ENCODE measurements at regions not wholly inside any gene's neighbourhood (a gene's known extent, or its start where the extent isn't known, plus 50 kb on each side); places are given as distances from the start of the nearest gene placed in this dataset.

GRCh38 chr22:19663286-19663815 is 51.0 kb upstream of the SEPTIN5 start:
- ATAC-seq (no peak), DNase-seq (ENCODE audit: low read depth, low spot score) (no peak)
- Histone ChIP-seq H3K27ac (ENCODE audit: low read depth, low read length) (no peak overlapping the region), H3K79me2 (ENCODE audit: insufficient read depth, low read length) (no peaks in the 10 kb centered on the region), H2AFZ (ENCODE audit: low read depth, low read length, poor library complexity, severe bottlenecking) (no peak overlapping the region), H4K20me1 (ENCODE audit: insufficient read depth) (no peaks in the 10 kb centered on the region), H3K9me3 (ENCODE audit: control insufficient read depth in 1 of 2, insufficient read depth in 1 of 2, low read depth in 1 of 2, low read length in 2 of 2) (no peaks in the 10 kb centered on the region), H3K4me2 (ENCODE audit: low read length) (no peak overlapping the region), H3K36me3 (ENCODE audit: control insufficient read depth in 1 of 2, insufficient read depth in 2 of 2, low read length in 2 of 2) (no peaks in the 10 kb centered on the region), H3K4me3 (replicated peaks in 1 of 2; ENCODE audit: low read depth in 1 of 2, low read length in 2 of 2) (no peak overlapping the region), H3K27me3 (ENCODE audit: insufficient read depth, low read length) (no peaks in the 10 kb centered on the region), H3K4me1 (ENCODE audit: control insufficient read depth in 1 of 2, insufficient read depth in 2 of 2, low read length in 2 of 2) (no peaks in the 10 kb centered on the region), H3K9ac (ENCODE audit: low read length) (no peak overlapping the region), H3K9me2 (ENCODE audit: insufficient read depth) (no peaks in the 10 kb centered on the region)
- no peak for TF ChIP-seq JUND (IDR thresholded peaks at IDR 0.05)
- no peak for TF ChIP-seq TCF7L2 (IDR thresholded peaks at IDR 0.05; ENCODE audit: borderline replicate concordance, extremely low read depth, insufficient read depth, insufficient read length)
- TF ChIP-seq RAD21 (IDR thresholded peaks at IDR 0.05; ENCODE audit: low read depth), result no peak
- TF ChIP-seq MAX (IDR thresholded peaks at IDR 0.05), result no peak
- no peak for TF ChIP-seq EZH2 (IDR thresholded peaks at IDR 0.05)
- no peak for TF ChIP-seq ATF3 (IDR thresholded peaks at IDR 0.05)
- TF ChIP-seq YY1 (IDR thresholded peaks at IDR 0.05; ENCODE audit: extremely low read depth, insufficient replicate concordance, low read depth, low read length), result no peak
- TF ChIP-seq ZFX (IDR thresholded peaks at IDR 0.05), result no peak
- no peak for TF ChIP-seq CEBPB (IDR thresholded peaks at IDR 0.05; ENCODE audit: low read depth)
- no peak for TF ChIP-seq EGR1 (IDR thresholded peaks at IDR 0.05; ENCODE audit: low read depth)
- TF ChIP-seq CTCF (IDR thresholded peaks at IDR 0.05 in 2 of 3, conservative IDR thresholded peaks at IDR 0.05 in 1 of 3; ENCODE audit: borderline replicate concordance in 1 of 3, insufficient read depth in 1 of 3, low read depth in 2 of 3, low read length in 2 of 3), result no peak
- ChIA-PET CTCF (interaction anchor here (1.2 kb wide), 2 partner anchors 22 to 247 kb away, joined by 3 read pairs; no protein-coding TSS in a partner anchor), POLR2A (no interaction called here), RAD21 (ENCODE audit: low non-redundant PET in 1 of 2, low total read pairs in 2 of 2, uncharacterized antibody in 2 of 2, unreplicated experiment in 2 of 2) (no interaction called here)
- no TSS peak for BruUV-seq (replicated peaks)
- intact Hi-C loops (cut with micrococcal nuclease), result no loop called here
